ENCODE measurements at regions not wholly inside any gene's neighbourhood (a gene's known extent, or its start where the extent isn't known, plus 50 kb on each side); places are given as distances from the start of the nearest gene placed in this dataset.

- no peaks in the 10 kb centered on the region for H3K36me3 Mint-ChIP-seq (ENCODE audit: low read depth)
- no peak overlapping the region for H3K4me3 Mint-ChIP-seq (ENCODE audit: low read depth)
- peaks cover 3% of the 10 kb centered on the region for H3K4me1 Mint-ChIP-seq (ENCODE audit: low read depth)
- H3K27me3 Mint-ChIP-seq (ENCODE audit: low read depth): peaks cover 3% of the 10 kb centered on the region
- H3K27ac Mint-ChIP-seq: no peak overlapping the region
- H3K9me3 Mint-ChIP-seq: no peaks in the 10 kb centered on the region
- intact Hi-C loops (cut with micrococcal nuclease): no loop called here
- DNase-seq (ENCODE audit: low spot score): no peak
Measured at GRCh38 chr21:25362375-25363267, 244.7 kb downstream of the MRPL39 start.

- Mint-ChIP-seq H3K27me3 (ENCODE audit: low read depth) (peaks cover 3% of the 10 kb centered on the region), H3K4me1 (ENCODE audit: low read depth) (peaks cover 8% of the 10 kb centered on the region), H3K4me3 (ENCODE audit: low read depth) (no peak overlapping the region), H3K27ac (no peak overlapping the region), H3K36me3 (ENCODE audit: low read depth) (no peaks in the 10 kb centered on the region), H3K9me3 (no peaks in the 10 kb centered on the region)
- no peak for DNase-seq (ENCODE audit: low spot score)
- intact Hi-C loops (cut with micrococcal nuclease): no loop called here
Measured at GRCh38 chr21:25361765-25362164, 245.5 kb downstream of the MRPL39 start.

GRCh38 chr21:25361097-25361496, 246.2 kb downstream of the MRPL39 start:
- Mint-ChIP-seq H3K27ac (no peak overlapping the region), H3K4me3 (ENCODE audit: low read depth) (no peak overlapping the region), H3K4me1 (ENCODE audit: low read depth) (peaks cover 8% of the 10 kb centered on the region), H3K27me3 (ENCODE audit: low read depth) (peaks cover 2% of the 10 kb centered on the region), H3K9me3 (no peaks in the 10 kb centered on the region), H3K36me3 (ENCODE audit: low read depth) (no peaks in the 10 kb centered on the region)
- DNase-seq (ENCODE audit: low spot score): no peak
- intact Hi-C loops (cut with micrococcal nuclease): no loop called here

GRCh38 chr21:25360593-25360992, 246.7 kb downstream of the MRPL39 start:
- Mint-ChIP-seq H3K4me3 (ENCODE audit: low read depth) (no peak overlapping the region), H3K4me1 (ENCODE audit: low read depth) (peaks cover 8% of the 10 kb centered on the region), H3K27ac (no peak overlapping the region), H3K9me3 (no peaks in the 10 kb centered on the region), H3K27me3 (ENCODE audit: low read depth) (peaks cover 2% of the 10 kb centered on the region), H3K36me3 (ENCODE audit: low read depth) (no peaks in the 10 kb centered on the region)
- intact Hi-C loops (cut with micrococcal nuclease): no loop called here
- no peak for DNase-seq (ENCODE audit: low spot score)

GRCh38 chr21:25359724-25360123, 247.6 kb downstream of the MRPL39 start:
- Mint-ChIP-seq H3K4me1 (ENCODE audit: low read depth) (peaks cover 8% of the 10 kb centered on the region), H3K27me3 (ENCODE audit: low read depth) (peaks cover 4% of the 10 kb centered on the region), H3K36me3 (ENCODE audit: low read depth) (no peaks in the 10 kb centered on the region), H3K9me3 (no peaks in the 10 kb centered on the region), H3K27ac (no peak overlapping the region), H3K4me3 (ENCODE audit: low read depth) (no peak overlapping the region)
- DNase-seq (ENCODE audit: low spot score): no peak
- intact Hi-C loops (cut with micrococcal nuclease): no loop called here

GRCh38 chr21:25350056-25350455, 257.2 kb downstream of the MRPL39 start:
- no peak for DNase-seq (ENCODE audit: low spot score)
- intact Hi-C loops (cut with micrococcal nuclease): loop anchor here (1.0 kb wide), 1 partner anchor 36 kb away; no protein-coding TSS in a partner anchor
- Mint-ChIP-seq H3K27ac (no peak overlapping the region), H3K4me3 (ENCODE audit: low read depth) (no peak overlapping the region), H3K9me3 (no peaks in the 10 kb centered on the region), H3K4me1 (ENCODE audit: low read depth) (peaks cover 2% of the 10 kb centered on the region), H3K36me3 (ENCODE audit: low read depth) (no peaks in the 10 kb centered on the region), H3K27me3 (ENCODE audit: low read depth) (peaks cover 5% of the 10 kb centered on the region)

GRCh38 chr21:25343774-25344545, 263.3 kb downstream of the MRPL39 start:
- no peaks in the 10 kb centered on the region for H3K4me1 Mint-ChIP-seq (ENCODE audit: low read depth)
- no peak for DNase-seq (ENCODE audit: low spot score)
- no peak overlapping the region for H3K27ac Mint-ChIP-seq
- no peaks in the 10 kb centered on the region for H3K36me3 Mint-ChIP-seq (ENCODE audit: low read depth)
- H3K4me3 Mint-ChIP-seq (ENCODE audit: low read depth): no peak overlapping the region
- intact Hi-C loops (cut with micrococcal nuclease): no loop called here
- no peaks in the 10 kb centered on the region for H3K9me3 Mint-ChIP-seq
- peaks cover 6% of the 10 kb centered on the region for H3K27me3 Mint-ChIP-seq (ENCODE audit: low read depth)

GRCh38 chr21:25342816-25343215, 264.5 kb downstream of the MRPL39 start:
- H3K9me3 Mint-ChIP-seq: no peaks in the 10 kb centered on the region
- H3K27me3 Mint-ChIP-seq (ENCODE audit: low read depth): peaks cover 6% of the 10 kb centered on the region
- H3K36me3 Mint-ChIP-seq (ENCODE audit: low read depth): no peaks in the 10 kb centered on the region
- intact Hi-C loops (cut with micrococcal nuclease): no loop called here
- H3K4me3 Mint-ChIP-seq (ENCODE audit: low read depth): no peak overlapping the region
- H3K27ac Mint-ChIP-seq: no peak overlapping the region
- no peaks in the 10 kb centered on the region for H3K4me1 Mint-ChIP-seq (ENCODE audit: low read depth)
- no peak for DNase-seq (ENCODE audit: low spot score)

GRCh38 chr21:25341981-25342380, 265.3 kb downstream of the MRPL39 start:
- Mint-ChIP-seq H3K27ac (no peak overlapping the region), H3K27me3 (ENCODE audit: low read depth) (peaks cover 6% of the 10 kb centered on the region), H3K4me3 (ENCODE audit: low read depth) (no peak overlapping the region), H3K9me3 (no peaks in the 10 kb centered on the region), H3K4me1 (ENCODE audit: low read depth) (no peaks in the 10 kb centered on the region), H3K36me3 (ENCODE audit: low read depth) (no peaks in the 10 kb centered on the region)
- no peak for DNase-seq (ENCODE audit: low spot score)
- intact Hi-C loops (cut with micrococcal nuclease): no loop called here

GRCh38 chr21:25338415-25338814, 268.9 kb downstream of the MRPL39 start:
- DNase-seq (ENCODE audit: low spot score): no peak
- Mint-ChIP-seq H3K36me3 (ENCODE audit: low read depth) (no peaks in the 10 kb centered on the region), H3K4me1 (ENCODE audit: low read depth) (no peaks in the 10 kb centered on the region), H3K27me3 (ENCODE audit: low read depth) (peaks cover 6% of the 10 kb centered on the region), H3K9me3 (no peaks in the 10 kb centered on the region), H3K27ac (no peak overlapping the region), H3K4me3 (ENCODE audit: low read depth) (no peak overlapping the region)
- intact Hi-C loops (cut with micrococcal nuclease): no loop called here

- intact Hi-C loops (cut with micrococcal nuclease): no loop called here
- no peak for DNase-seq (ENCODE audit: low spot score)
- Mint-ChIP-seq H3K4me3 (ENCODE audit: low read depth) (no peak overlapping the region), H3K4me1 (ENCODE audit: low read depth) (no peaks in the 10 kb centered on the region), H3K36me3 (ENCODE audit: low read depth) (no peaks in the 10 kb centered on the region), H3K9me3 (no peaks in the 10 kb centered on the region), H3K27me3 (ENCODE audit: low read depth) (no peaks in the 10 kb centered on the region), H3K27ac (no peak overlapping the region)
Measured at GRCh38 chr21:25334046-25334730, 273.1 kb downstream of the MRPL39 start.

GRCh38 chr21:25331286-25331685, 276.0 kb downstream of the MRPL39 start:
- Mint-ChIP-seq H3K9me3 (no peaks in the 10 kb centered on the region), H3K27ac (no peak overlapping the region), H3K4me3 (ENCODE audit: low read depth) (no peak overlapping the region), H3K27me3 (ENCODE audit: low read depth) (no peaks in the 10 kb centered on the region), H3K36me3 (ENCODE audit: low read depth) (no peaks in the 10 kb centered on the region), H3K4me1 (ENCODE audit: low read depth) (no peaks in the 10 kb centered on the region)
- no peak for DNase-seq (ENCODE audit: low spot score)
- intact Hi-C loops (cut with micrococcal nuclease): no loop called here

GRCh38 chr21:25330266-25330665, 277.0 kb downstream of the MRPL39 start:
- Mint-ChIP-seq H3K36me3 (ENCODE audit: low read depth) (no peaks in the 10 kb centered on the region), H3K4me3 (ENCODE audit: low read depth) (no peak overlapping the region), H3K27ac (no peak overlapping the region), H3K27me3 (ENCODE audit: low read depth) (no peaks in the 10 kb centered on the region), H3K4me1 (ENCODE audit: low read depth) (no peaks in the 10 kb centered on the region), H3K9me3 (no peaks in the 10 kb centered on the region)
- intact Hi-C loops (cut with micrococcal nuclease): no loop called here
- DNase-seq (ENCODE audit: low spot score): no peak
